H9 (cell line): ENCODE measurements at regions not wholly inside any gene's neighbourhood (a gene's known extent, or its start where the extent isn't known, plus 50 kb on each side); places are given as distances from the start of the nearest gene placed in this dataset.

Experiments used
- DNase-seq: peaks from one replicate; pipeline ENCODE4 v3.0.0-alpha.2; 2017
- H2AFZ ChIP-seq: one replicate; pipeline ENCODE4 v1.6.1; 2013; ENCODE audit warnings: mild to moderate bottlenecking, low read length, control low read depth, moderate library complexity
- H2AK5ac ChIP-seq: 2 replicates; pipeline ENCODE4 v1.6.1; 2013; ENCODE audit warnings: low read length, control low read depth, mixed read lengths; ENCODE audit not compliant: insufficient read length
- H2BK120ac ChIP-seq: one replicate; pipeline ENCODE4 v1.6.1; 2013; ENCODE audit warnings: low read depth, mild to moderate bottlenecking, low read length, control low read depth, inconsistent platforms; ENCODE audit not compliant: poor library complexity, severe bottlenecking
- H2BK12ac ChIP-seq: 2 replicates; pipeline ENCODE4 v1.6.1; 2013; ENCODE audit warnings: low read length, control low read depth, mixed read lengths, low read depth; ENCODE audit not compliant: insufficient read length
- H2BK15ac ChIP-seq: 2 replicates; pipeline ENCODE4 v1.6.1; 2013; ENCODE audit warnings: low read depth, low read length, control low read depth
- H2BK20ac ChIP-seq: one replicate; pipeline ENCODE4 v1.6.1; 2013; ENCODE audit warnings: low read depth, mild to moderate bottlenecking, low read length, control low read depth, inconsistent platforms; ENCODE audit not compliant: poor library complexity, severe bottlenecking
- H2BK5ac ChIP-seq: 2 replicates; pipeline ENCODE4 v1.6.1; 2013; ENCODE audit warnings: low read length, control low read depth, mixed read lengths; ENCODE audit not compliant: insufficient read length
- H3K14ac ChIP-seq: 2 replicates; pipeline ENCODE4 v1.6.1; 2013; ENCODE audit warnings: low read length, control low read depth; ENCODE audit not compliant: insufficient read depth
- H3K18ac ChIP-seq: 2 replicates; pipeline ENCODE4 v1.6.1; 2013; ENCODE audit warnings: low read depth, mild to moderate bottlenecking, mixed read lengths, low read length, control low read depth; ENCODE audit not compliant: insufficient read length
- H3K23ac ChIP-seq: 2 replicates; pipeline ENCODE4 v1.6.1; 2013; ENCODE audit warnings: low read length, control low read depth, mixed read lengths, low read depth; ENCODE audit not compliant: insufficient read length
- H3K23me2 ChIP-seq: 2 replicates; pipeline ENCODE4 v1.6.1; 2013; ENCODE audit warnings: low read depth, mild to moderate bottlenecking, mixed read lengths, low read length, control low read depth; ENCODE audit not compliant: insufficient read length, poor library complexity, severe bottlenecking
- H3K27ac ChIP-seq: 2 replicates; pipeline ENCODE4 v1.5.1; 2013; ENCODE audit warnings: low read length, control low read depth, mixed read lengths, low read depth; ENCODE audit not compliant: insufficient read length
- H3K27me3 ChIP-seq: 2 replicates; pipeline ENCODE4 v1.6.1; 2013; ENCODE audit warnings: low read length, control low read depth, inconsistent platforms; ENCODE audit not compliant: insufficient read depth
- H3K4ac ChIP-seq: 2 replicates; pipeline ENCODE4 v1.6.1; 2013; ENCODE audit warnings: low read depth, mild to moderate bottlenecking, control low read depth, inconsistent platforms, low read length, moderate library complexity
- H3K4me1 ChIP-seq: 2 replicates; pipeline ENCODE4 v1.6.1; 2013; ENCODE audit warnings: low read length, control low read depth, inconsistent platforms; ENCODE audit not compliant: insufficient read depth
- H3K4me2 ChIP-seq: 2 replicates; pipeline ENCODE4 v1.6.1; 2013; ENCODE audit warnings: low read length, control low read depth, mixed read lengths; ENCODE audit not compliant: insufficient read length, insufficient read depth
- H3K56ac ChIP-seq: 2 replicates; pipeline ENCODE4 v1.6.1; 2013; ENCODE audit warnings: low read depth, mild to moderate bottlenecking, mixed read lengths, low read length, control low read depth; ENCODE audit not compliant: insufficient read length
- H3K79me1 ChIP-seq: 2 replicates; pipeline ENCODE4 v1.6.1; 2013; ENCODE audit warnings: low read depth, mild to moderate bottlenecking, moderate library complexity, low read length, control low read depth, inconsistent platforms; ENCODE audit not compliant: insufficient read depth, poor library complexity, severe bottlenecking
- H3K79me2 ChIP-seq: 2 replicates; pipeline ENCODE4 v1.6.1; 2013; ENCODE audit warnings: low read length, control low read depth, inconsistent platforms; ENCODE audit not compliant: insufficient read depth
- H3K9ac ChIP-seq: 2 replicates; pipeline ENCODE4 v1.6.1; 2013; ENCODE audit warnings: low read length, control low read depth, mixed read lengths; ENCODE audit not compliant: insufficient read length; ENCODE audit errors: extremely low read depth
- H3K9me3 ChIP-seq: one replicate; pipeline ENCODE4 v1.6.1; 2013; ENCODE audit warnings: low read depth, low read length, inconsistent platforms; ENCODE audit not compliant: control insufficient read depth
- H3T11ph ChIP-seq: one replicate; pipeline ENCODE4 v1.6.1; 2013; ENCODE audit warnings: mild to moderate bottlenecking, low read length, control low read depth, inconsistent platforms
- H4K20me1 ChIP-seq: one replicate; pipeline ENCODE4 v1.6.1; 2013; ENCODE audit not compliant: control insufficient read depth, insufficient read length, insufficient read depth
- H4K5ac ChIP-seq: 2 replicates; pipeline ENCODE4 v1.6.1; 2013; ENCODE audit warnings: low read depth, mild to moderate bottlenecking, mixed read lengths, low read length, control low read depth; ENCODE audit not compliant: insufficient read length
- H4K8ac ChIP-seq: replicated peaks from 2 replicates; pipeline ENCODE4 v1.6.1; 2013; ENCODE audit warnings: low read length, control low read depth, mixed read lengths, low read depth; ENCODE audit not compliant: insufficient read length
- H4K91ac ChIP-seq: 2 replicates; pipeline ENCODE4 v1.6.1; 2013; ENCODE audit warnings: low read depth, mild to moderate bottlenecking, moderate library complexity, mixed read lengths, low read length, control low read depth; ENCODE audit not compliant: insufficient read length
- H3K27ac Mint-ChIP-seq, 3 experiments: 2 replicates in 2 of 3; 3 replicates in 1 of 3; pipeline ENCODE4 v1.8.0; 2020 to 2021; ENCODE audit warnings: mixed read lengths in 3 of 3, mild to moderate bottlenecking in 1 of 3, moderate library complexity in 1 of 3
- H3K27me3 Mint-ChIP-seq: 2 replicates; pipeline ENCODE4 v1.8.0; 2021; ENCODE audit warnings: low read depth, mild to moderate bottlenecking, moderate library complexity, mixed read lengths
- H3K36me3 Mint-ChIP-seq, 3 experiments: 2 replicates in 2 of 3; 3 replicates in 1 of 3; pipeline ENCODE4 v1.8.0; 2020 to 2021; ENCODE audit warnings: low read depth in 3 of 3, mixed read lengths in 3 of 3; ENCODE audit not compliant: insufficient read depth in 1 of 3
- H3K4me1 Mint-ChIP-seq, 2 experiments: 2 replicates each; pipeline ENCODE4 v1.8.0; 2020; ENCODE audit warnings: mixed read lengths in 2 of 2
- H3K4me3 Mint-ChIP-seq, 2 experiments: 2 replicates in 1 of 2; 3 replicates in 1 of 2; pipeline ENCODE4 v1.8.0; 2020 to 2021; ENCODE audit warnings: mild to moderate bottlenecking in 2 of 2, mixed read lengths in 2 of 2, moderate library complexity in 1 of 2
- H3K9me3 Mint-ChIP-seq, 2 experiments: 2 replicates in 1 of 2; 3 replicates in 1 of 2; pipeline ENCODE4 v1.8.0; 2020; ENCODE audit warnings: mild to moderate bottlenecking in 2 of 2, mixed read lengths in 2 of 2, moderate library complexity in 1 of 2
- WGBS: extraction: QIAGEN DNeasy Blood & Tissue Kit; methylation state at CpG from one replicate; pipeline ENCODE4 v1.1.7; 2013; ENCODE audit warnings: missing lambda C conversion rate, low lambda C conversion rate, mixed read lengths; ENCODE audit not compliant: insufficient read length; ENCODE audit errors: extremely low coverage; 5-methylcytosine and 5-hydroxymethylcytosine counted together
- TF ChIP-seq, protein P1 (sequence below): fragments of 200-600 bp; sonication (generic); conservative IDR thresholded peaks from 3 replicates; pipeline ENCODE4 v1.8.0; 2021; ENCODE audit warnings: antibody characterized with exemption, mild to moderate bottlenecking

DNA sequence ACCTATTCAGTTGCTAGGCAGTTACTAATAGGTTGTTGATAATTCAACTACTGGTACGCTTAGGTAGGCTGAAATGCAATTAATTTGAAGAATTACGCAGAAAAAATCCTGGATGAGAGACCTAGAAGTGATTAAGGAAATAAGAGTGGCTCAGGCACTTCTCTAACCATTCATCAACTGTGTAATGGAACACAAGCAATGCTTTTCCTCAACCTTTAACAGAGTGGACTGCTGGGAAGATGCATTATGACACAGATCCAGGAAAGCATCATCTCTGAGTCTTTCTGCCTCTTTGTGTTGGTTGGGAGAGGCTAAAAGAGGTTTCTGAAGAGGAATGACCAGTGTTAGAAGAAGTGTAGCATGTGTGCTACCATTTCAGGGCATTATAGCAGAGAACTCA lies 992.2 kb downstream of the TSN start:
- WGBS, result no CpG with 5 or more reads among the region's 2 CpGs
- no peak overlapping the region for H2BK15ac ChIP-seq
- H4K91ac ChIP-seq, result no peak overlapping the region

More for the DNA sequence above, 992.2 kb downstream of the TSN start:
- no peaks in the 10 kb centered on the region for H3K79me1 ChIP-seq
- no peak overlapping the region for H3K56ac ChIP-seq
- no peaks in the 10 kb centered on the region for H3K27me3 ChIP-seq
- H3K27ac ChIP-seq, result no peak overlapping the region
- no peaks in the 10 kb centered on the region for H3K27me3 Mint-ChIP-seq
- no peak overlapping the region for H2BK5ac ChIP-seq
- H3K79me2 ChIP-seq, result no peaks in the 10 kb centered on the region
- H3T11ph ChIP-seq, result no peak overlapping the region
- H3K9me3 ChIP-seq, result no peaks in the 10 kb centered on the region
- no peak overlapping the region for H2BK12ac ChIP-seq
- TF ChIP-seq, protein P1, sequence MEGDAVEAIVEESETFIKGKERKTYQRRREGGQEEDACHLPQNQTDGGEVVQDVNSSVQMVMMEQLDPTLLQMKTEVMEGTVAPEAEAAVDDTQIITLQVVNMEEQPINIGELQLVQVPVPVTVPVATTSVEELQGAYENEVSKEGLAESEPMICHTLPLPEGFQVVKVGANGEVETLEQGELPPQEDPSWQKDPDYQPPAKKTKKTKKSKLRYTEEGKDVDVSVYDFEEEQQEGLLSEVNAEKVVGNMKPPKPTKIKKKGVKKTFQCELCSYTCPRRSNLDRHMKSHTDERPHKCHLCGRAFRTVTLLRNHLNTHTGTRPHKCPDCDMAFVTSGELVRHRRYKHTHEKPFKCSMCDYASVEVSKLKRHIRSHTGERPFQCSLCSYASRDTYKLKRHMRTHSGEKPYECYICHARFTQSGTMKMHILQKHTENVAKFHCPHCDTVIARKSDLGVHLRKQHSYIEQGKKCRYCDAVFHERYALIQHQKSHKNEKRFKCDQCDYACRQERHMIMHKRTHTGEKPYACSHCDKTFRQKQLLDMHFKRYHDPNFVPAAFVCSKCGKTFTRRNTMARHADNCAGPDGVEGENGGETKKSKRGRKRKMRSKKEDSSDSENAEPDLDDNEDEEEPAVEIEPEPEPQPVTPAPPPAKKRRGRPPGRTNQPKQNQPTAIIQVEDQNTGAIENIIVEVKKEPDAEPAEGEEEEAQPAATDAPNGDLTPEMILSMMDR, result no peak
- no peak overlapping the region for H2BK120ac ChIP-seq
- H2BK20ac ChIP-seq, result no peak overlapping the region
- no peak overlapping the region for H4K8ac ChIP-seq
- H3K14ac ChIP-seq, result no peak overlapping the region
- H3K27ac Mint-ChIP-seq, result no peak overlapping the region
- no peaks in the 10 kb centered on the region for H3K4me1 ChIP-seq
- no peak overlapping the region for H3K4ac ChIP-seq
- H2AK5ac ChIP-seq, result no peak overlapping the region
- no peaks in the 10 kb centered on the region for H4K20me1 ChIP-seq
- no peak overlapping the region for H3K9ac ChIP-seq
- H3K4me1 Mint-ChIP-seq, result peaks cover 19 to 32% of the 10 kb centered on the region in 2 experiments
- H3K23ac ChIP-seq, result no peak overlapping the region
- H3K4me2 ChIP-seq, result no peak overlapping the region
- no peak for DNase-seq
- H3K4me3 Mint-ChIP-seq, result no peak overlapping the region
- H4K5ac ChIP-seq, result no peak overlapping the region
- H3K9me3 Mint-ChIP-seq, result no peaks in the 10 kb centered on the region
- H2AFZ ChIP-seq, result no peak overlapping the region
- no peak overlapping the region for H3K18ac ChIP-seq
- no peaks in the 10 kb centered on the region for H3K36me3 Mint-ChIP-seq
- H3K23me2 ChIP-seq, result no peaks in the 10 kb centered on the region
